Urothelium cell line (cell line): ENCODE measurements at regions not wholly inside any gene's neighbourhood (a gene's known extent, or its start where the extent isn't known, plus 50 kb on each side); places are given as distances from the start of the nearest gene placed in this dataset.
"Not testable (repeated sequence)": the region's sequence is repeated elsewhere in the genome, so short reads cannot be mapped to it uniquely, and the experiment has no call there.

Experiments used
- DNase-seq: peaks from one replicate; pipeline ENCODE4 v3.0.0; 2011; ENCODE audit warnings: low spot score, mixed read lengths
- FAIRE-seq: peaks from 2 replicates; lab custom pipeline; 2011; peaks lifted over from hg19 to GRCh38; lab: Jason Lieb, UNC

- DNase-seq (no peak), FAIRE-seq (no peak)
These were observed 139.7 kb upstream of the TBL1XR1 start for GRCh38 chr3:177336873-177337450.

GRCh38 chr3:177337541-177338331 is 140.5 kb upstream of the TBL1XR1 start:
- FAIRE-seq, result no peak
- DNase-seq, result no peak

- DNase-seq (no peak), FAIRE-seq (no peak)
These were observed 141.5 kb upstream of the TBL1XR1 start for GRCh38 chr3:177338697-177339219.

- DNase-seq, FAIRE-seq: not testable (repeated sequence)
These were observed 142.0 kb upstream of the TBL1XR1 start for GRCh38 chr3:177339220-177339703.

- FAIRE-seq, result no peak
- DNase-seq, result no peak
These were observed 143.1 kb upstream of the TBL1XR1 start for GRCh38 chr3:177340243-177340830.

GRCh38 chr3:177341736-177342419 is 144.6 kb upstream of the TBL1XR1 start:
- DNase-seq, result no peak
- FAIRE-seq, result no peak

- no peak for FAIRE-seq
These were observed 145.9 kb upstream of the TBL1XR1 start for GRCh38 chr3:177343122-177343625.

GRCh38 chr3:177345049-177345972 is 148.0 kb upstream of the TBL1XR1 start:
- DNase-seq (peak; percentile 90), FAIRE-seq (peak; percentile 55)

More at GRCh38 chr3:177343122-177343625, 145.9 kb upstream of the TBL1XR1 start:
- DNase-seq, result no peak

GRCh38 chr3:177345973-177346503 is 148.8 kb upstream of the TBL1XR1 start:
- no peak for DNase-seq
- FAIRE-seq, result no peak

- FAIRE-seq, result no peak
- no peak for DNase-seq
These were observed 149.6 kb upstream of the TBL1XR1 start for GRCh38 chr3:177346878-177347277.

GRCh38 chr3:177347611-177348010 is 150.3 kb upstream of the TBL1XR1 start:
- DNase-seq (no peak), FAIRE-seq (no peak)

- DNase-seq (no peak), FAIRE-seq (no peak)
These were observed 151.7 kb upstream of the TBL1XR1 start for GRCh38 chr3:177348974-177349373.

GRCh38 chr3:177349384-177349783 is 152.1 kb upstream of the TBL1XR1 start:
- FAIRE-seq (no peak), DNase-seq (no peak)

- no peak for FAIRE-seq
These were observed 152.8 kb upstream of the TBL1XR1 start for GRCh38 chr3:177350121-177350520.

GRCh38 chr3:177351206-177351605 is 153.9 kb upstream of the TBL1XR1 start:
- no peak for DNase-seq
- FAIRE-seq, result no peak

More at GRCh38 chr3:177350121-177350520, 152.8 kb upstream of the TBL1XR1 start:
- DNase-seq, result no peak

GRCh38 chr3:177351757-177352158 is 154.5 kb upstream of the TBL1XR1 start:
- DNase-seq (no peak), FAIRE-seq (no peak)

GRCh38 chr3:177352424-177352823 is 155.1 kb upstream of the TBL1XR1 start:
- DNase-seq, result no peak
- FAIRE-seq, result no peak

- DNase-seq (no peak), FAIRE-seq (no peak)
These were observed 155.9 kb upstream of the TBL1XR1 start for GRCh38 chr3:177353140-177353539.

GRCh38 chr3:177353879-177354278 is 156.6 kb upstream of the TBL1XR1 start:
- not testable (repeated sequence) for DNase-seq, FAIRE-seq
